Thymus (tissue), 11 donors: ENCODE measurements at regions not wholly inside any gene's neighbourhood (a gene's known extent, or its start where the extent isn't known, plus 50 kb on each side); places are given as distances from the start of the nearest gene placed in this dataset.

Experiments used
- DNase-seq, 9 donors: peaks; one replicate each; pipeline ENCODE4 v3.0.0-alpha.2; 2013; ENCODE audit warnings: low spot score in 9 of 9, low read depth in 6 of 9, missing footprints in 1 of 9
- H3K27ac ChIP-seq, 2 donors: one replicate each; pipeline ENCODE4 v1.5.1; 2013; ENCODE audit warnings: control low read depth in 1 of 2, low read depth in 1 of 2, low read length in 1 of 2, mild to moderate bottlenecking in 1 of 2, moderate library complexity in 1 of 2
- H3K27me3 ChIP-seq, 2 donors: one replicate each; pipeline ENCODE4 v1.5.1; 2013; ENCODE audit warnings: low read length in 1 of 2; ENCODE audit not compliant: control insufficient read depth in 2 of 2, insufficient read depth in 1 of 2
- H3K36me3 ChIP-seq, 2 donors: one replicate each; pipeline ENCODE4 v1.5.1; 2013; ENCODE audit warnings: low read length in 1 of 2, mild to moderate bottlenecking in 1 of 2, moderate library complexity in 1 of 2; ENCODE audit not compliant: control insufficient read depth in 2 of 2, insufficient read depth in 2 of 2
- H3K4me1 ChIP-seq, 2 donors: one replicate each; pipeline ENCODE4 v1.5.1; 2013; ENCODE audit warnings: low read length in 2 of 2; ENCODE audit not compliant: control insufficient read depth in 2 of 2, insufficient read depth in 2 of 2
- H3K4me3 ChIP-seq, 2 donors: one replicate each; pipeline ENCODE4 v1.5.1; 2013; ENCODE audit warnings: low read length in 2 of 2, control low read depth in 1 of 2, mild to moderate bottlenecking in 1 of 2
- H3K9me3 ChIP-seq, 2 donors: one replicate each; pipeline ENCODE4 v1.5.1; 2013; ENCODE audit warnings: low read length in 1 of 2, mild to moderate bottlenecking in 1 of 2; ENCODE audit not compliant: control insufficient read depth in 2 of 2, insufficient read depth in 1 of 2
- WGBS: extraction: QIAGEN DNeasy Blood & Tissue Kit; methylation state at CpG from one replicate; pipeline ENCODE4 v1.1.7; 2013; 5-methylcytosine and 5-hydroxymethylcytosine counted together
- donor health status: healthy.

DNA sequence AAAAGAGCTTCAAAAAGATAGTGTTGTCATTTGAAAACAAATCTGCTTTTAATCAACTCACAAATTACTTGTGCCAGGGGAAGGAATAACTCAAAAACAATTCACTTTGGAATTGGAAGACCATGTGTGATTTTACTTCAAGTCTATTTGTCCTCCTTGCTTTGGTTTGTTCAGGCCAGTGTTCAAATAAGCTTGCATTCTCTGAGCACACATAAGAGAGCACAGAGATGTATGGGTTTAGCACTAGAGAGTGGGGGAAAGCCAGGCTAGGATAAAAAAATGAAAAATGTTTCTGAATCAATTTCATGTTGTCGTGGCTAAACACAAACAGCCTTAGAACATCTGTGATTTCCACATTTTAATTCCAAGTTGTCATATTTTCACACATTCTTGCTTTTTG is 325.7 kb upstream of the LYPLAL1 start:
- H3K27ac ChIP-seq = no peak overlapping the region
- H3K4me1 ChIP-seq = no peaks in the 10 kb centered on the region
- H3K27me3 ChIP-seq = no peaks in the 10 kb centered on the region
- WGBS = 86% methylated on average over 1 of the region's 1 CpG
- DNase-seq = no peak
- H3K9me3 ChIP-seq = no peaks in the 10 kb centered on the region
- no peaks in the 10 kb centered on the region for H3K36me3 ChIP-seq
- no peak overlapping the region for H3K4me3 ChIP-seq

DNA sequence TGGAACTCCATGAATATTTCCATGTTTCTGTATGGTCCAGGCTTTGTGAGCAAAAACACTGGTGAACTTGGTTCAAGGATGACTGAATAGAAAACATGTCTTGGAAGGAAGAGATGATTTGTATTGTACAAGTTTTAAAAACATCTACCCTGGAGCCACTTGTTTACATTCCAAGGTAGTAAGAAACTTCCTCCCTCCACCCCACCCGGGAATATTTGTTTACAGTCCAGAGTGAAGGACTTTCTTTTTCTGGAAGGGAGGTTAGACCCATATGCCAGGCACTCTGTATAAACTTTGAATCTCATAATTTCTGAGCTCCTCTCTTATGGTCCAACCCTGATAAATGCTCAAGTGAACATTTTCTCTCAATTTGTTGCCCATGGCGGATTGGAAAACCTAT is 323.3 kb upstream of the LYPLAL1 start:
- Histone ChIP-seq H3K36me3 (no peaks in the 10 kb centered on the region), H3K9me3 (no peaks in the 10 kb centered on the region), H3K4me1 (no peaks in the 10 kb centered on the region), H3K27ac (no peak overlapping the region), H3K4me3 (no peak overlapping the region), H3K27me3 (no peaks in the 10 kb centered on the region)
- WGBS = 58% methylated on average over 2 of the region's 2 CpGs
- no peak for DNase-seq

DNA sequence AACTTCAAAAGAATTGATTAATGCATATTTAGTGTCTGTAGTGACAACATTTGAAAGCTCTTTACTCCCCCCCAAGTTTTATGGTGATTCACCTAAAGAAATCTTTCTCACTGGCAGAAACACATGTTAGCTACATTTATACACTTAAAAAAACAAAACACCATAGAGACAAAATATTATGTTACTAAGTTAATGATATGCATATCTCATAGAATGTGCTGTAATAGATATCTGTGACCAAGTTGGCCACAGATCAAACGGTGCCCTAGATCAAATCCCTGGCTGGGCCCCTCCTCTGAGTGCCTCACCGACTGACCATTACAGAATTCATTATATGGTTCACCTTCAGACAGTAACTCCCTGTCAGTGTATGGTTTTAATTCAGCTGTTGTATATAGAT is 322.1 kb upstream of the LYPLAL1 start:
- H3K27me3 ChIP-seq = no peaks in the 10 kb centered on the region
- DNase-seq = no peak
- no peaks in the 10 kb centered on the region for H3K9me3 ChIP-seq
- H3K27ac ChIP-seq = no peak overlapping the region
- no peak overlapping the region for H3K4me3 ChIP-seq
- H3K4me1 ChIP-seq = no peaks in the 10 kb centered on the region
- WGBS = 85% methylated on average over 2 of the region's 2 CpGs
- no peaks in the 10 kb centered on the region for H3K36me3 ChIP-seq

DNA sequence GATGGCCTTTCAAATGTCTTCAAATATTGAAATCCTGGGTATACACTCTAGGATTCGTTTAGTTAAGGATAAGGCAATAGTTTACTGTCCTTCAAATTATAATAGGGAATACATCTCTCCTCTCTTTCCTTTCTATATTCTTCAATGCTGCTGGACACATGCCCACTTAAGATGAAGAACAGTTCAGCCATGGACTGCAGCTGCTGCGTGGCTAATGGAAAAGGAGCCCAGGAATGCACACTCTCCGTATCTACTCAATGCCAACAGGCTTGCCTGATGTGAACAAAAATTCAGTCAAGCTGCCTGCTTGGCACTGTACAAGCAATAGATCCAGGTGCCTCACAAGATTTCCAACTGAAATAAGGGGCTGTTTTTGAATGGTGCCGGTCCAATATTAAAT is 321.2 kb upstream of the LYPLAL1 start:
- Histone ChIP-seq H3K27me3 (no peaks in the 10 kb centered on the region), H3K27ac (no peak overlapping the region), H3K36me3 (no peaks in the 10 kb centered on the region), H3K9me3 (no peaks in the 10 kb centered on the region), H3K4me1 (no peaks in the 10 kb centered on the region), H3K4me3 (no peak overlapping the region)
- no peak for DNase-seq
- 93% methylated on average over 4 of the region's 4 CpGs for WGBS

DNA sequence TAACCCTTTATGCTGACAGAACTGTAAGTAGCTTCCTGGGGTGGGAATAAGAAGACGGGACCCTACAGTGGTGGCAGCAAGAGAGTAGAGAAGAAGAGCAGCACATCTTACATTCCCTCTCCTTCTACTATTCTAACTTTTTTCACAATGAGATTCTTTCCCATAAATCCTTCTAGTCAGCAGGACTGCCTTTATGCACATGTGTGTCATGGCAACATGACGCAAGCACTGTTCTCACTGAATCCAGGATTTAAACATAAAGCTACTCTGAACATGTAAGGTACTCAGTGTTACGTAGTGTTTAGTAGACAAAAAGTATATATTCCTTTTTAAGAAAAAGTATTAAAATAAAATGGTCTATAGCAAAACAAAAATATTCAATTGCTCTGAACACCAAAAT is 309.7 kb upstream of the LYPLAL1 start:
- Histone ChIP-seq H3K27me3 (no peaks in the 10 kb centered on the region), H3K4me3 (no peak overlapping the region), H3K9me3 (peaks cover 0 to 3% of the 10 kb centered on the region in 2 donors), H3K36me3 (no peaks in the 10 kb centered on the region), H3K4me1 (no peaks in the 10 kb centered on the region), H3K27ac (no peak overlapping the region)
- WGBS = 92% methylated on average over 3 of the region's 3 CpGs
- no peak for DNase-seq

DNA sequence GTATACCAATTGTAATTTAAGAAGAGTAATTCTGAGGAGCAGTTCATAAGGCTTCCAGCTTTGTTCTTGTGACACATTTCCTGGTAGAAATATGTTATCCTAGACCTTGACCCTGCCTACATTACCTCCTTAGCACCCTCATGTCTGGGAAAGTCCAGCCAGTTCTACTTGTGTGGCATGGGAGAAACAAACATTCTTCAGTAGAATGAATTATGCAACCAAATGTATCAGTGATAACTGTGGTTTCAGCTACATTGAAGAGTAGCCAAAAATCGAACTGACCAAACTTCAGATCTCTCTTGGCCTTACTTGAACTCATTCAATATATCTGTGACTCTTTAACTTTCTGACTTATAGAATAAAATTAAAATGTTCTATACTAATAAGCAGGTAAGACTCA is 308.1 kb upstream of the LYPLAL1 start:
- no peak overlapping the region for H3K27ac ChIP-seq
- WGBS = 71% methylated on average over 1 of the region's 1 CpG

DNA sequence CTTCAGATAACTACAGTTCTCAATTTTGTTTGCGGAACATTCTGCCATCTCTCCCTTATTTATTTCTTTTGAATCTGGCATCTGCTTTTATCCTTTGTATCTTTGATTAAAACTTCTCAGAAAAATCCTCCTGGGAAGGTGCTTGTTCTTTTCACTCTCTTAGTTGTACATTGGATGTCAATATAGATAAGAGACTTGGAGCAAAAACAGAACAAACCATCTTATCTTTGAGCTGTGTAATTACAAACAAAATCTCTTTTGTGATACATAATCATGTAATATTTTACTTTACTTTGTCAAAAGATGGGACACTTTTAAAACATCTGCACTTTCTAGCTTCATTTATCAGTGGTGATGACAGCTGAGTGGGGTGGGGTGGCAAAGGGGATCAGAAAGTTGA is 307.2 kb upstream of the LYPLAL1 start:
- H3K4me1 ChIP-seq = no peaks in the 10 kb centered on the region
- no peak overlapping the region for H3K27ac ChIP-seq
- no peak for DNase-seq
- H3K9me3 ChIP-seq = peaks cover 0 to 3% of the 10 kb centered on the region in 2 donors
- no peaks in the 10 kb centered on the region for H3K27me3 ChIP-seq
- H3K36me3 ChIP-seq = no peaks in the 10 kb centered on the region
- no peak overlapping the region for H3K4me3 ChIP-seq
- WGBS = 98% methylated on average over 1 of the region's 1 CpG

More for the DNA sequence above, 308.1 kb upstream of the LYPLAL1 start:
- DNase-seq = no peak
- no peaks in the 10 kb centered on the region for H3K27me3 ChIP-seq
- H3K4me3 ChIP-seq = no peak overlapping the region
- H3K4me1 ChIP-seq = no peaks in the 10 kb centered on the region
- H3K36me3 ChIP-seq = no peaks in the 10 kb centered on the region
- H3K9me3 ChIP-seq = peaks cover 0 to 3% of the 10 kb centered on the region in 2 donors

DNA sequence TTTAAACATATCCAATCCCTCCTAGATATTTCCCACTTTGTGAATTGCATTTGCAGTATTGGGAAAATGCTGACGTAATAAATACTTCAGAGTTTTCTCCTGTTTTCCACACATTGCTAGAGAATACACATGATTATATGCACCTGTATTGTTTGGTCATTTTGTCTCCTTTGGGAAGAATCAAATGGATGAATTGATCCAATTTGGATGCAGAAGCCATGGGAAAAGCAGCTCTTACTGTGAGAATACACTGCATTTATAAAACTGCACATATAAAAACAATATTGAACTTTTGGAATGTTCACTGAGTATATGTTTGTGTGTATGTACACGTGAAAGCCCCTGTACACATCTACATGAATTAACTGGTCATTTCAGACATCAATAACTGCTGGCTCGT is 306.6 kb upstream of the LYPLAL1 start:
- DNase-seq = no peak
- Histone ChIP-seq H3K4me3 (no peak overlapping the region), H3K9me3 (peaks cover 0 to 3% of the 10 kb centered on the region in 2 donors), H3K36me3 (no peaks in the 10 kb centered on the region), H3K27me3 (no peaks in the 10 kb centered on the region), H3K27ac (no peak overlapping the region), H3K4me1 (no peaks in the 10 kb centered on the region)
- 45% methylated on average over 3 of the region's 3 CpGs for WGBS

DNA sequence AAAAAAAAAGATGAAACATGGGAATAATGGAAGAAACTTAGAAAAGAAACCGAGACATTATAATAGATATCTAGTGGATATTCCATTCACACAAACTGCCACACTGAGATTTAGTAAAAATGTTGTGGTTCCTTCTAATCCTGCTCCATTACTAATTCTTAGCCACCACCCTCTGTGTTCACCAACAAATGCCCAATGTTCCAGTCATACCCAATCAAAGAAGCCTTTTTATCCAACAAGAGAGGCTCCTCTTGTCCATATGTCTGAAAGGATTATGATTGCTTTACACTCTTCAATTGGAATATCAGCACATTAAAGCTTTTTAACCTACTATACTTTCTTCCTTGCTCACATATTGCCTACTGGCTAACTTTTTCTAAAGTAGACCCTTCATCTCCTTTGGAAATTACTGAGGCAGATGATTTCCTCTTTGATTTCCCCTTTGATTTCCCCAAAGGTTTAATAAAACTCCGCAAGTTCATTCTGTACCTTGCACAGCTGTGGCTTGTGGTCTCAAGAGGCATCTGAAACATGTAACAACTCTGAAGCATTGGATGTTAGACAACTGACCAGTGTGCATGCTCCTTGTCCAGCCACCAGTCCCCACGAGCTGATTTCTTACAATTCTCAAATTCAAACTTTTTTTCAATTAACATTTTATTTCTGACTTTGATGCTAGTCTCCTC is 305.6 kb upstream of the LYPLAL1 start:
- Histone ChIP-seq H3K9me3 (peaks cover 0 to 3% of the 10 kb centered on the region in 2 donors), H3K4me1 (no peaks in the 10 kb centered on the region), H3K27me3 (no peaks in the 10 kb centered on the region), H3K4me3 (no peak overlapping the region), H3K27ac (no peak overlapping the region), H3K36me3 (no peaks in the 10 kb centered on the region)
- 90% methylated on average over 3 of the region's 3 CpGs for WGBS
- no peak for DNase-seq

DNA sequence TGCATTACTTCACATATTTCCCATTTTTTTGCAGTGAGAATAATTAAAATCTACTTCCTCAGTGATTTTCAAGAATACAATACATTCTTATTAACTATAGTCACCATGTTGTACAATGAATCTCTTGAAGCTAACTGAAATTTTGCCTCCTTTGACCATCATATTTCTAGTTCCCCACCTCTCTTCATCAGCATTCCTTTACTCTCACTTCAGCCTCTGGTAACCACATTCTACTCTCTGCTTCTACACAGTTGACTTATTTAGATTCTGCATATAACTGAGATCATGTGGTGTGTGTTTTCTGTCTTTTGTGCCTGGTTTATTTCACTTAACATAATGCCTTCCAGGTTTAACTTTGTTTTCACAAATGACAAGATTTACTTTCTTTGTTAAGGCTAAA is 304.4 kb upstream of the LYPLAL1 start:
- H3K9me3 ChIP-seq = peaks cover 0 to 3% of the 10 kb centered on the region in 2 donors
- DNase-seq = no peak
- H3K36me3 ChIP-seq = no peaks in the 10 kb centered on the region
- no peaks in the 10 kb centered on the region for H3K4me1 ChIP-seq
- no peak overlapping the region for H3K27ac ChIP-seq
- no peaks in the 10 kb centered on the region for H3K27me3 ChIP-seq
- no peak overlapping the region for H3K4me3 ChIP-seq
